ELR (cell line): ENCODE measurements at regions not wholly inside any gene's neighbourhood (a gene's known extent, or its start where the extent isn't known, plus 50 kb on each side); places are given as distances from the start of the nearest gene placed in this dataset.

Experiments used
- DNase-seq: peaks from one replicate; pipeline ENCODE4 v3.0.0-alpha.2; 2015; ENCODE audit warnings: low read depth

DNA sequence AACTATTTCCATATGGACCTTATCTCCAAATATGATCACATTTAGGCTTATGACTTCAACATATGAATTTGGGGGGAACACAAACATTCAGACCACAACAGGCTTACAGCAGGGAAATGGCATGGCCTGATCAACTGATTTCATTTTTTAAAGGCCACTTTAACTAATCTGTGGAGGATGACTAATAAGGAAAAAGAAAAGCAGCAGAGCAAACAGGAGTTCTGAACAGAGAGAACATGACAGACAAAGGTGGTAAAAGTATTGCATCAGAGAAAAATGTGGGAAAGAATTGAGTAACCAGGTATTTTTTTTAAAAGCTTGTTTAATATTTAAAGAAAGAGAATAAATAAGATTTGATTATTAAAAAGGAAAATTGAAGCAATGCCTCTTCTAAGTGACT lies 366.1 kb upstream of the TMPO start:
- no peak for DNase-seq

DNA sequence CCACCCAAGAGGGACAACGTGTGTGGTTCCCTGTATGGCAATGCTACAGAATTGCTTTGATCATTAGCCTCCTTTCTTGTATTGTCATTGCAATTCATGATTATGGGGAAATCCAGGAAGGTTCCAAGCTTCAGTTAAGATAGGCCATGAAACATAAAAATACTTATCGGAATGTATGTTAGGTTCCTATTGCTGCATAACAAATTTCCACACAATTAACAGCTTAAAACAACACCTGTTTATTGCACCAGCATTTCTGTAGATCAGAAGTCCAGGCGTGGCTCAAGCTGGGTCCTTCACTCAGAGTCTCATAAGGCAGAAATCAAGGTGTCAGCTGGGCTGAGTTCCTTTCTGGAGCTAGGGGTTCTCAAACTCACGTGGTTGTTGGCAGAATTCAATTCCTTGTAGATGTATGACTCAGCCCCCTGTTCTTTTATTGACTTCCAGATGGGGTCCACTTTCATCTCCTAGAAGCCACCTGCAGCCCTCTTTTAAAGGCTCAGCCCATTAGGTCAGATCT lies 365.6 kb upstream of the TMPO start:
- no peak for DNase-seq

DNA sequence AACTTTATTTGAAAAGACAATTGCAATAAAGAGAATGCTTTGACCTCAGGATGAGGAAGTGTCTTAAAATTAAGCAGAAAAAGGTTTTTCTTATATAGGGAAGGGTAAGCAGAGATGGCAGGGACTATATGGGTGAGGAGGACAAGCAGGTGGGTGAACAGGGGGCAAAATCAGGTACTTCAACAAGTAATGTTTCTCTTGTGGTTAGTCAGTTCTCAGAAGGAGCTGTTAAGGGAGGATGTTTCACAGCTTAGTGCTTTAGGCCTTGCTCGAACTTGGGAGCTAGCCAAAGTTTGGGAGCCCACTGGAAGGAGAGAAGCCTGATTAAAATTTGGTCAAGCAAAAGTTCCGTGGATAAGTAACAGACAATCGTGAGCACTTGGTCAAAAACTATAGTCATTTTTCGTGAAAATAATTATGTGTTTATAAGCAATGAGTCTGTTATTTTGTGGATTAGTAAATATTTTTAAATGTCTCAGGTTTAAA lies 364.2 kb upstream of the TMPO start:
- DNase-seq: no peak

DNA sequence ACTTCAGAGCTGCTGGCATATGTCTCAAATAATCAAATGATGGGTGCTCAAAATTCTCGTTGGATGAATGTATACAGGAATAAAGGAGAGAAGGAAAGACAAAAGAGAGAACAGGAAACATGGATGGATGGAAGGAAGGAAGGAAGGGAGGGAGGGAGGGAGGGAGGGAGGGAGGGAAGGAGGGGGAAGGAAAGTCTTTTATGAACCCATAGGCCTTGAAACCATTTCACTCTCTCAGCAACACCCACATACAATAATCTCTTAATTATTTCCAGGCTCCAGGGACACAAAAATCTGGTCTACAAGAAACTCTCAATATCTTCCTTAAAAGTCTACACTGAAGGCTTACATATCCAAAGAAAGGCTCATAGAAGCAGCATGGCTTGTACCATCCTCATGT lies 363.4 kb upstream of the TMPO start:
- no peak for DNase-seq

DNA sequence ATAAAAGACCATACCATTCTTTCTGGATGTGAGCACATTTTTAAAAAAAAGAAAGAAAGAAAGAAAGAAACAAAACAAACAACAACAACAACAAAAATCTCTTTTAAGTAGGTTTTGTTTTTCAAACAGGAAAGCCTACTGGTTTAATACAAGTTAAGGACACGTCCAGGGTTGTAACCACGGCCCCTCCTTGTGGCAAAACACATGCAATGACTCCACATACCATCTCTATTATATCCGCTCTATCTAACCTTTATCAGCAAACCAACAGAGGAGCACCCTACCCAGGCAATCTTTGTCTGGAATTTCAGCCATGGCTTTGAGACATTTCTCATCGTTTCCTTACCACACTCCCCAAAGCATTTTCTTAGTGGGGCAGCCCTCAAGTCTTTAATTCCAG lies 360.5 kb upstream of the TMPO start:
- DNase-seq: peak; percentile 1

DNA sequence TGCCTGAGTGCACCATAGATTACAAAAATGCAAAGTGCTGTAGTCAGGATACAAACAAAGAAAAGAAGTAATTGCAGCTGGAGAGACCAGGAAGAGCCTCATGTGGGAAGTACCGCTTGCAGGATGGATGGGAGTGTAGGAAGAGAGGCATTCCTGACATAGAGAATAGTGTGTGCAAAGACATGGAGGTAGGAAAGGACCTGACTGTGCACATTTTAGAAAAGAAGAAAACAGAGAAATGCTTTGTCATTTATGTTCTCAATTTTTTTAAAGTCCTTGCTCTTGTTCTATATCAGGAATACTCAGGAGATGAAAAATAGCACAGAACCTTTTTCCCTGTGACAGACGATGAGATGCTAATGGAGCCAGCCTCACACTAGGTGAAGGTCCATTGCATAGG lies 358.7 kb upstream of the TMPO start:
- no peak for DNase-seq

DNA sequence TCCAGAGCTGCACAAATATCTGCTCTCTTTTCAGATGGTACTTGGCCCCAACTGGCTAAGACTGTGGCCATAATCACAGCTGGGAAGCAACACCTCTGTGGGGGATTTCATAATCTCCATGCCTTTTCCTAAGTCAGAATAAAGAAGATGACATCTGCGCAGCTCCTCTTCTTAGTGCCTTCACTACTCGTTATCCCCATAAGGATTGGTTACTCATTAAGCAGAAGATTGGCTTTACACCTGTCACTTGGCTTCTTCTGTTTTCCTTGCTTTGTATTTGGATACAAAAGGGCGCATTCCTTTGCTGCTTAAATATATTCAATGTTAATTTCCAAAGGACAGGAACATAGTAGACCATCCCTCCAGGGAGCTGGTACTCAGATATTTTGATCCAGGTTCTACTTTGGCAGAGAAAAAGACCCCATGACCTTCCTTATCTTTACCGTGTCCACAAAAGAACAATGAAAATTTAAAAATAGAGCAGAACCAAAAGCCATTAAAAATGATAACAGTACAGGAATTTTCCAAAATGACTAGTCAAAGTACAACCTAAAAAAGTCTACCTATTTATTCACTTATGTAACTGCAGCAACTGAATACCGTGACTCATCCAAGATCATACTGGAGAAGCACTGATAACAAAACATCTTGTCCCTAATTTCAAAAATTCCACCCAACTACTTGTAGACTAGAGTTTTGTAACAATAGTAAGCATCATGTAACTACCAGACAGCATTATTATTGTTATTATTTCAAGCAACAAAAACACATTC lies 352.3 kb upstream of the TMPO start:
- DNase-seq: no peak

DNA sequence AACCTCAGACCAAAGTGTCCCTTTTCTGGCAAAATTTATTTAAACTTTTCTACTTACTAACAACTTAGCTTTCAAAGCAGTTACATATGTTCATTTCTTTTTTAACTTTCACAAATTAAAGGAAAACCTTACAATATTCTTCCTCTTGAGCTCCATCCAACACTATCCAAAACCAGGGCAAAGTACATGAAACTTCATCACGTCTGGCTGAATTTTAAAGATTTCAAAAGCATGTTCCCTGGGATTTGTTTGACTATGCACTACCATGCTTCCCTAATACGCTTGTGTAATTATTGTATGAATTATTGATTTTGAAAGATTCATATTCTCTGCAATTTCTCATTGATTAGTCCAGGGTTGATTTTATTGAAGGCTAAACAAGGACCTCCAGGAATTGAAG lies 343.1 kb upstream of the TMPO start:
- no peak for DNase-seq

DNA sequence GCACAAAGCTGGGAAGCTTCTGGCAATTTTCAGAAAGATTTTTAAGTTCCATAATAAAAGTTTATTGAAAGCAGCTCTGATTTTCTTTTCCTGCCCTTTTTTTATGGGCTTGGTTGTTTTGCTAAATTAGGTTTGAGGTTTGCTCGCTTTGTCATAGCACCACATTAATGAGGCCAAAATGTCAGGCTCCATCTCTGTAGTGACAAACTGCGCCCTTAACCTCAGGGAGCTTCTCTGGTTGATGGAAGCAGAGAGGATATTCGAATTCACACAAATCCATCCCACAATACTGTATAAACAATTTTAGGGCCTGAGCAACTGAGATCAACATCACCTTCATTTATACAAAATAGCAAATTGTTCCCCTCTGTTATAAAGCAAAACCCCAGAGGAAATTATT lies 342.6 kb upstream of the TMPO start:
- no peak for DNase-seq

DNA sequence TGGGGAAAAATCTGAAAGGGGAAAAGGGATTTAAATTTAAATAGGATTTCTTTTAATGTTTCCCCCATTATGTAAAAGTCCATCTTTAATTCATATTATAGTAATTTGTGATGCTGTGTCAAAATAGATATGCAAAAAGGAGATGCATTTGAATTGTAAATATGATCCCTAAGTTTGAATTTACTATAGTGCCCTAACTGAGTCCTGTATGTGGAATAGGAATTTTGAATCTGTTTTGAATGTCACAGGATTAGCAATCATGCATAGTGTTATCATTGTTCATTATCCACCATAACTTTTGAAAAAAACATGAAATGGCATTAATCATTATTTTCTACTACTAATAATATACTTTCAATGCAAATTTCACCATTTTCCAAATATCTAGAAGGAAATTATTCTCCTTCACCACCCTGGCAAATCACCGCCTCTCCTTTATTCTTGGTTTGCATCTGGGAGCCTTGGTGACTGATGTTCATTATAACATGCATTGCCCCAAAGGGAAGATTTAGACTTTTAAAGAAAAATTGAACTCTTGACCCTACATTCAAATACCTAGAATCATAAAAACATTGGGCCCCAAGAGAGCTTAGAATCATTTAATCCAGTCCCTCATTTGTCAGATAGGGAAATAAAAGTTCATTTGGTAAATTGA lies 341.5 kb upstream of the TMPO start:
- no peak for DNase-seq

DNA sequence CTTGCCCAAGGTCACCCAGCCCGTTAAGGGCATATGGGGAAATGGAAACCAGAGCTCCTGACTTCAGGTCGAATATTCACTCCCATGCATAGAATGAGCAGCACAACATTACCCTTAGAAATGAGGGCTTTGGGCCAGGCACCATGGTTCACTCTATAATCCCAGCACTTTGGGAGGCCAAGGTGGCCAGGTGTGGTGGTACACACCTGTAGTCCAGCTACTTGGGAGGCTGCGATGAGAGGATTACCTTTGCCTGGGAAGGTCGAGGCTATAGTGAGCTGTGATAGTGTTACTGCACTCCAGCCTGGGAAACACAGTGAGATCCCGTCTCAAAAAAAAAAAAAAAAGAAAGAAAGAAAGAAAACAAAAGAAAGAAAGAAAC lies 341.0 kb upstream of the TMPO start:
- DNase-seq: no peak

DNA sequence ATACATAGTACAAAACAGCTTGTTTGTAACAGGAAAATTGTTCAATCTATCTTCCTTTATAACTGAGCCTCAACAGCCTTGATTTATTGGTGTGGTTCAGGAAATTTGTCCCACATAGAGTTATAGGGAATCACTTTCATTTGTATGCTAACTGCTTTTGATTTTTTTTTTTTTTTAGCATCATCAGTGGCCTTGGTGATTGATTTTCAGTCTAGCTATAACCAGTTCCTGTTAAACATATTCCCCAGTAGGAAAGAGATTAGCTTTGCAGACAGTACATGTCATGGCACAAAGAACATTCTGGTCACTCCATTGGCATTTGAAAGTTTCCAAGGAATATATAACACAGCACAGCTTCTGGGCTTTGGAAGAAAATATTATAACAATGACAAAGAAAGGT lies 337.3 kb upstream of the TMPO start:
- no peak for DNase-seq

DNA sequence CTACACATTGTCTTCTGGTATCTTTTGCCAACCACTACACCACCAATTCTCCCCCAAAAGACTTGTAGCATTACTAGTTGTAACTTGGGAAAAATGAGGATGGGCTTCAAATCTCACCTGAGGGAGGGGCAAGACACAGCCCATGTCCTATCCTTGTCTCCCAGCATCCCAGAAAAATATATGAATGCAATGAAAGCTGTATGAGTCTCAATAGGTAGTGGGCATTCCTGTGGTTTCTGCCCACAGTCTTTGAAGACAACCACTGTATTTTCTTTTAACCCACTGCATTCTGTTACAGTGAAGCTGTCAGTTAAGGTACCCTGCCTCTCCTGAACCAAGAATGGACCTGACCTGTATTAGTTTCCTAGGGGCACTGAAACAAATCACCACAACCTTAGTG lies 336.2 kb upstream of the TMPO start:
- DNase-seq: no peak

DNA sequence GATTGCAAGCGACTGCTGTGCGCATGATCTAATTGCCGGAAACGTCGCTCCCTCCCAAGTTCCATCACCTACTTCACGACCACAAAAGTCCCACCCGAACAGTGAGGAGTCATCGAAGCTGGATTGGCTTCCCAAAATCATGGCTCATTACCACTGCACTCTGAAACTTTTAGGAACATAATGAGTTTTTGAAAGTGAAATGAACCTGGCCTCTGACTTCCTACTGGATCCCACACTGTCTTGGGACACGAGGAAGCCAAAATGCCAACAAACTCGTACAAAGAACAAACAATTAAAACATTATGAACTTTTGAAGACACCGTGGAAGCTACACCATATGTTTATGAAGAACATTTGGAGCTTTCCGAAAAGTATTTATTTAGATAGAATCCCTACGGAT lies 334.8 kb upstream of the TMPO start:
- DNase-seq: no peak

DNA sequence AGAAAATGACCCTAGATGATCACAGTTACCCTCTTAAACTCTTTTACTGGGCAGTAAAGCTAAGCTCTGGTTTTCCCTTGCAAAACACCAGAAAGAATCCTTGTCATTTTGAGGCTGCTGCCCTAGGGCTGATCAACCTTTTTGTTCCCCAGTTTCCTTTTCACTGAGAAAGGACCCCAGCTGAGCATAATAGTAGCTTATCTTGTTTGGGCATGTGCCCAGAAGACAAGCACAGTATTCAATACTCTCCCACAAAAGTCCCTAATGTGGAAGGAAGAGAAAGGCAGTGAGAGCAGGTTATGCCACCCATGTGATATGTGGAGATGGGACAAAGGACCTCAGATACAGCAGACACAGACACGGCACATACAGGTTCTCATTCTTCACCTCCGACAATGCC lies 332.6 kb upstream of the TMPO start:
- no peak for DNase-seq

DNA sequence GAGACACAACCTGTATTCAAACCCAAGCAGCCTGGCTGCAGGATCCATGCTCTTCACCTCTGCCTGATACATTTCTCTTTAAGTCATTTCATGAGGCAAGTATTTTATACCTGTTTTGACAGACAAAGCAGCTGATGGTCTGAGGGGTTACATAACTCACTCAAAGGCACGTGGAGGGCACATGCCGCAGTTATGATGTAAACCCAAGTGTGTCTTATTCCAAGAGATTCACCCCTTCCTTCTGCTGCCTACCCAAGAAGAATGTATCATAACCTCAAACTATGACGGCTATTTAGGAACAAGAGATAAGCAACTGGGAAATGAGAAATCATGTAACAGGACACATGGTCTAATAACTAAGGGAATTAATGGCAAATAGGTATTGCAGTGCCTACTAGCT lies 329.8 kb upstream of the TMPO start:
- DNase-seq: peak; percentile 1

DNA sequence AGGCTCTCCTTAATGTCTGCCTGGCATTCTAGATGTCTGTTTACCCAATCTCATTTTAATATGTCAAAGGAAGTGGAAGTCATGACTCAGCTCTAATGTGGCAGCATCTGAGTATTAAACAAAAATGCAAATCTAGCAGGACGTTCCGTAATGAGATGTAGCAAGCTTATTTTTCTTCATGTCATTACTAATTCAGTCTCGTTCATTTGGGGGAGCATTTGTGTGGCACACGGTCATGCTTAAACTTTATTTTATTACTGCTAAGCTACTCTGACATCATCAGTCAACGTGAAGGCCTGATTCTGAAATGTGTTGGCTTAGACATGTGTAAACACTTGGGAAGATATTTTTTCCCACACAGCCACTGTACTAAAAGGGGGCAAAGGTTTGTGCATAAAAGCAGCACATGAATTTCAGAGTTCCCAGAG lies 326.7 kb upstream of the TMPO start:
- DNase-seq: no peak

DNA sequence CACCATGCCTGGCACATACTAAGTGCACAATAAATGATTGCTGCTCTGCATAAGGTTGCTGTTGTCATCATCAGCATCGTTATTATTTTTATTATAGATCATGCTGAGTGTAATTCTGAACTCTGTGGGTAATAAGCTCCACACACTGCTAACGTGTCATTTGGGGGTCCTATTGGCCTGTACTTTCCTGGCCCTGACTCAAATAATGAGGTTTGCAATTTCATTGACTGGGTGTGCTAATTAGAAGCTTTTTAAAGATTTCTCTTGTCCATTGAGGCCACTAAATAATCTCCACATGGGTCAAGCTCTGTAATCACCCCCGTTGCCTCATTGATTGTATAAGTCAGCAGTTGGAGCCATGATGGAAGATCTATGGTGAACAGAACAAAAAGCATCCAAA lies 320.8 kb upstream of the TMPO start:
- DNase-seq: no peak

DNA sequence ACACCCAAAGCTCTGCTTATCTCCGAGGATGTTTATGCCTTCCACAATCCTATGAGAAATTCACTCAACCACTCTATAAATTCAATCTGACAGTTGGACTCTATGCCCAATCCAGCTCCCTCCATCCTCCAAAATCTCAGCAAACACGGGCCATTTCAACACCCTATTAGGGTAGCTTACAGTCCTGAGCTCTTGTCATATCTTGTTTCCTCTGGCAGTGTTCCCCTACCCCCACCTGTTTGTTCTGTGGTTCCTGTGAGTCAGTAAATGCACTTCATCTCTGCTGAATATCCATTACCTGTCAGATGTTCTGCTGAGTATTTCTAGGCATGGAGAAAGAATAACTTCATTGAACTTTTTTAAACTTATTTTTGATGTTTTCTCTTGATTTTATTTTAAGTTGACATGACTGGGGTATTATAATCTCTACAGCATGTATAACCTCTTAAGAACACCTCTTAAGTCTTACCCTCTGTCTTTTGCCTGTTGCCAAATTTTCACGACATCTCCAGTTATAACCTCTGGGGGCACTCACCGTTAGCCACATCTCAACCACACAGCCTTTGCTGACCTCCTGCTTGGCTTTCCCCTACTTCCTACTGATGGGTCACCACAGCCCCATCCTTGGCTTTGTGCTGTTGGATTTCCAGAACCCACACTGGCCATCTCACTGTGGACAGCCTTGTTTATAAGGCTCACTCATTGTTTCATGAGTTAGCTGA lies 317.0 kb upstream of the TMPO start:
- DNase-seq: no peak

DNA sequence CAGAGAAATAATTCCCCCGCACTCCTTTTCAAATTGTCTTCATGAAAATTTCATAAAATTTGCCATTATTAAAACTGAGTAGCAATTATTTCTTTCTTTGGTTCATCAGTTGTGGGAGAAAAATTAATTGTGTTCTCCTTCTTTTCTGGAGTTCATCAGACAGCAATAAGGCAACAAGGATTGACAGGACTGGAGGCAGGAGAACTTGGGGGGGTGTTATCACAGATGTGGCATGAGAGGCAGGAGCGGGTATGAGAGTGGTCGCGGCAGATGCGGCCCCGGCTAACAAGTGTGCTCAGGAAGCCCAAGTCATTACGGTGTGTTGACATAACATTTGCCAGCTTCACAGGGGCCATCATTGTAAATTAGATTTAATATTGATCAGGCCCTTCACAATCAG lies 306.6 kb upstream of the TMPO start:
- DNase-seq: no peak

DNA sequence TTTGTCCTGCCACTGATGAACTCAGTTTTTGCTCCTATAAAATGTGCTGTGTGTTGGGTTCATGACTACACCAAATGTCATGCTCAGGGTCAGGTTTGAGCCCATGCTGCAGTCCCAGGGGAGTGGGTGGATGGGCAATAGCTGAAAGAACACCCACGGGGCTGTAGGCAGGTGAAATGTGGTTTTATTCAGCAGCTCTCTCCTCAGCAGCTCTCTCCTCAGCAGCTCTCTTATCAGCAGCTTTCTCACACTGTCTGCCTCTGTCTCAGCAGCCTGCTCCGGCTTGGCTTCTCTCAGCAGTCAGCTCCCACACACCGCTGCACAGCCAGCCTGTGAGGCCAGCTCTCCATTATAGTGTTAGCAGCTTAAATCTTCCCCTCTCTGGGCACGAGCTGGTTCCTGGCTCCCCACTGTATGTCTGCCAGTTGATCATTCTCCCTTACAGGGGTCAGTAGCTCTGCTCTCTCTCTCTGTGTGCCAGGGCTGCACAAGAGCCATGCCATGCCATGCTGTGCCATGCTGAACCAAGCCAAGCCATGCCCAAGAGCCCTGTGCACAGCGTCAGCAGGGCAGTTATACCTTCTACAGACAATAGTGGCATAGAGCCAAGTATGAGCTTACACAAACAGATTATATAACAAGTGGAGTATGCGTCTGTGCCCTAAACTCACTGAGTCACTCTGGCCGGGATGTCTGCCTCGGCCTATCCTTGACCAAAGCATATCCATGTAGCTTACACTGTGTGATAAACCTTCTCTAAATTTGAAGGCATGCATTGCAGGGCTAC lies 303.3 kb upstream of the TMPO start:
- no peak for DNase-seq

DNA sequence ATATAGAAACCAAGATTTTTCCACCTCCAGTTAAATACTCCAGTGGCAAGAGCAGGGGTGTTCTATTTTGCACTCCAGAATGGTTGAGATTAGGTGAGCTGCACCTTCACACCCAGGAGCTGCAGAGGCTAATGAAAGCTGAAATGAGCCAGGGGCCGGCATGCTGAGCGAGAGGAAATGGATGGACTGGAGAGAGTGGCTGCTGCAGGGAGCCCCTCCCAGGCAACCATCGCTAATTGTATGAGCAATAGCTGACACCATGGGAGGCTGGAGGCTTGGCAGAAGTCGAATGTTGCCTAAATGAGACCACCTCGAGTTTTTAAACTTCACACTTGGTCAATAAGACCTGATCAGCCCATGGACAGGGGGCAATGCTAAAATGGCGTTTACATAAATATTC lies 301.8 kb upstream of the TMPO start:
- no peak for DNase-seq
